ENCODE measurements at regions not wholly inside any gene's neighbourhood (a gene's known extent, or its start where the extent isn't known, plus 50 kb on each side); places are given as distances from the start of the nearest gene placed in this dataset.

DNA sequence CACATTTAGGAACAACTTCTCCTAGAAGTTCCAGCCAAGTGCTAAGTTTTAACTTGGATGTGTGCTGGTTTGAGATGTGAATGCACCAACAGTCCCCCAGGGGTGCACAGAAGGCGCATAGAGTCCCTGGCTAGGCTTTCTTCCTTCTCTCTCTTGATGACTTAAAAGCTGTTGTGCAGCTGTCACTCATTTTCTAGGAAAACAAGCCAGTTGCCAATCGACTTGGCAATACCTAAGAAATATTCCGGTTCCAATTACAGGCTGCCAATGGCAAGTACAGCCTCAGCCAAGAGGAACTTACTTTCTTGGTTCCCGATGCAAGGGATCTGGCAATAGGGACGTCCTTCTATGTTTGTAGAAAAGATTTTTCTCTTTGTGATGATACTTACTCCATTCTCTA is 266.6 kb upstream of the EEF2KMT start:
- no peak overlapping the region for H3K27ac Mint-ChIP-seq
- no peak overlapping the region for H3K4me3 Mint-ChIP-seq
- no peak for TF ChIP-seq CTCF (IDR thresholded peaks at IDR 0.05; ENCODE audit: unreplicated experiment in 3 of 3)
- peaks cover 6% of the 10 kb centered on the region for H3K4me1 Mint-ChIP-seq
- H3K9me3 Mint-ChIP-seq = no peaks in the 10 kb centered on the region
- H3K27me3 Mint-ChIP-seq (ENCODE audit: low read depth) = peaks cover 34% of the 10 kb centered on the region
- no peaks in the 10 kb centered on the region for H3K36me3 Mint-ChIP-seq (ENCODE audit: low read depth)

- Mint-ChIP-seq H3K36me3 (ENCODE audit: low read depth) (no peaks in the 10 kb centered on the region), H3K27me3 (ENCODE audit: low read depth) (peaks cover 25% of the 10 kb centered on the region), H3K4me3 (no peak overlapping the region), H3K27ac (no peak overlapping the region), H3K9me3 (no peaks in the 10 kb centered on the region), H3K4me1 (peaks cover 6% of the 10 kb centered on the region)
- TF ChIP-seq CTCF (IDR thresholded peaks at IDR 0.05; ENCODE audit: unreplicated experiment in 3 of 3) = no peak
Measured at GRCh38 chr16:5361322-5361721, 263.7 kb upstream of the EEF2KMT start.

- Mint-ChIP-seq H3K9me3 (no peaks in the 10 kb centered on the region), H3K36me3 (ENCODE audit: low read depth) (no peaks in the 10 kb centered on the region), H3K4me1 (no peaks in the 10 kb centered on the region), H3K27me3 (ENCODE audit: low read depth) (peaks cover 11% of the 10 kb centered on the region), H3K4me3 (no peak overlapping the region), H3K27ac (no peak overlapping the region)
- no peak for TF ChIP-seq CTCF (IDR thresholded peaks at IDR 0.05; ENCODE audit: unreplicated experiment in 3 of 3)
Measured at GRCh38 chr16:5354645-5355044, 257.1 kb upstream of the EEF2KMT start.

DNA sequence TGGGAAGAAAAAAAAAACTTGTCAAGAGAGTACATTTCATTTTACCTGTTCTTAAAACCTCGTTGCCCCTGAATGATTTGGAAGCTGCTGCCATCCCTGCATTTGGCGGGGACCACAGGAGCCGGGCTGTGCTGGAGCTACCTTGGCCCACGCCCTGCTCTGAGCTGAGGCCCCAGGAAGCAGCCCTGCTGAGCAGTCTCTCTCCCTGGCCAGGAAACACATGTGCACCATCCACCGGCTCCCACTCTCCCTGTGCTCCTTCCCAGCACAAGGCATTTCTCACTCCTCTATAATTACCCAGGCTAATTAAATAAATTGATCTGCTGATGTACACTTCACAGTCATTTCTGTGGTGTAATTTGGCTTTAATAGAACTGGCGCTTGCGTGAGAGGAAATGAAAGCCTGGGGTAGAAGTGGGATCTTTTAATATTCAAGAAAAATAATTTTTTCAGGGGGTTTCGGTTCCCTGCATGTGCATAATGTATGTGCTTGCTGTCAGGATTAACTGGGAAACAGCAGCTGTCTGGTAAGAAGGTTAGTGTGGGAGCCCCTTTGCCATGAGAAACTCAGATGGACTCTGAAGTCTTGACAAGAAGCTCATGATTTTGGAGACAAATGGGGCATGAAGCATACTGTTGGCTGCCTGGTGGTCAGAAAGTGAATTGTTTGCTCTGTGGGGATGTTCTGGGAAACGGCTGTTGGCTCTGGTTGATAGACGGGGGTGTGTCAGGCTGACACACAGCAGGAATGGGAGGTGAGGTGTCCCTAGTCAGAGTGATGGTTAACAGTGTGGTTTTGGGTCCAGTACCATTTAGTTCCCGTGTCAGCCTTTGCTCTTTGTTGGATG is 252.3 kb upstream of the EEF2KMT start:
- Mint-ChIP-seq H3K27me3 (ENCODE audit: low read depth) (peaks cover 8% of the 10 kb centered on the region), H3K27ac (no peak overlapping the region), H3K4me1 (no peaks in the 10 kb centered on the region), H3K9me3 (no peaks in the 10 kb centered on the region), H3K36me3 (ENCODE audit: low read depth) (no peaks in the 10 kb centered on the region), H3K4me3 (no peak overlapping the region)
- TF ChIP-seq CTCF (IDR thresholded peaks at IDR 0.05; ENCODE audit: unreplicated experiment in 3 of 3) = no peak

GRCh38 chr16:5349101-5349500 is 251.5 kb upstream of the EEF2KMT start:
- H3K9me3 Mint-ChIP-seq = no peaks in the 10 kb centered on the region
- H3K4me1 Mint-ChIP-seq = no peaks in the 10 kb centered on the region
- no peak for TF ChIP-seq CTCF (IDR thresholded peaks at IDR 0.05; ENCODE audit: unreplicated experiment in 3 of 3)
- H3K36me3 Mint-ChIP-seq (ENCODE audit: low read depth) = no peaks in the 10 kb centered on the region
- H3K27me3 Mint-ChIP-seq (ENCODE audit: low read depth) = peaks cover 8% of the 10 kb centered on the region
- no peak overlapping the region for H3K4me3 Mint-ChIP-seq
- no peak overlapping the region for H3K27ac Mint-ChIP-seq

GRCh38 chr16:5347561-5347960 is 250.0 kb upstream of the EEF2KMT start:
- no peak overlapping the region for H3K4me3 Mint-ChIP-seq
- H3K9me3 Mint-ChIP-seq = no peaks in the 10 kb centered on the region
- no peak for TF ChIP-seq CTCF (IDR thresholded peaks at IDR 0.05; ENCODE audit: unreplicated experiment in 3 of 3)
- no peak overlapping the region for H3K27ac Mint-ChIP-seq
- H3K36me3 Mint-ChIP-seq (ENCODE audit: low read depth) = no peaks in the 10 kb centered on the region
- peaks cover 11% of the 10 kb centered on the region for H3K27me3 Mint-ChIP-seq (ENCODE audit: low read depth)
- H3K4me1 Mint-ChIP-seq = no peaks in the 10 kb centered on the region

All from nephron (organoid).